SH-SY5Y (cell line): ENCODE measurements at regions not wholly inside any gene's neighbourhood (a gene's known extent, or its start where the extent isn't known, plus 50 kb on each side); places are given as distances from the start of the nearest gene placed in this dataset.

Experiments used
- GATA2 ChIP-seq: IDR thresholded peaks from 2 replicates; pipeline ENCODE4 v1.6.1; 2011; ENCODE audit warnings: mild to moderate bottlenecking, low read depth, low read length
- GATA3 ChIP-seq: IDR thresholded peaks from 2 replicates; pipeline ENCODE4 v1.6.1; 2011; ENCODE audit warnings: low read depth, mild to moderate bottlenecking, low read length, moderate library complexity

DNA sequence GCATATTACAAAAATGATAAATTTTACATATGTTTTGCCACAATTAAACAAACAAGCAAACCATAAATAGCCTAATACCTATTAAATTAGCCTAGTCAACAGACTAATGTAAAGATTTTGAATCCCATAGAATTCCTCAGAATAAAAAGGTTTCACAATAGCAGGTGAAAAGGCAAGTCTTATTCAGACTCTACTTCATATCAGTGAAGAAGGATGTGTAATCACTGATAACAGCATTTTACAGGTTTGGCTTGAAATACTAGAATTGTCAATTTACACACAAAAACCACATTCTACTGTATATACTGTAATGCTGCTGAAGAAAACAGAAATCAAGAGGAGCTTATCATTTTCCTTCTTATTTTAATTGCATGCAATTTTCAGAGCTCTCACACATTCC is 90.8 kb upstream of the SSTR1 start:
- TF ChIP-seq GATA3 (no peak), GATA2 (no peak)
